Sigmoid colon (tissue), 6 donors: ENCODE measurements at regions not wholly inside any gene's neighbourhood (a gene's known extent, or its start where the extent isn't known, plus 50 kb on each side); places are given as distances from the start of the nearest gene placed in this dataset.

Source experiments
- DNase-seq: peaks from one replicate; pipeline ENCODE4 v3.0.0-alpha.2; 2019
- H3K27ac ChIP-seq, 4 donors: fragments of 200-600 bp; sonication (generic); one replicate each; pipeline ENCODE4 v1.5.1; 2016 to 2019; ENCODE audit warnings: mild to moderate bottlenecking in 1 of 4
- H3K27me3 ChIP-seq, 3 donors: fragments of 200-600 bp; sonication (generic); one replicate each; pipeline ENCODE4 v1.5.1; 2019; ENCODE audit warnings: mild to moderate bottlenecking in 1 of 3
- H3K36me3 ChIP-seq, 4 donors: fragments of 200-600 bp; sonication (generic); one replicate each; pipeline ENCODE4 v1.5.1; 2016 to 2019
- H3K4me1 ChIP-seq, 4 donors: fragments of 200-600 bp; sonication (generic); one replicate each; pipeline ENCODE4 v1.5.1; 2017 to 2019
- H3K4me3 ChIP-seq, 4 donors: fragments of 200-600 bp; sonication (generic); one replicate each; pipeline ENCODE4 v1.5.1; 2017 to 2019; ENCODE audit warnings: mild to moderate bottlenecking in 2 of 4, moderate library complexity in 1 of 4
- H3K9me3 ChIP-seq, 4 donors: fragments of 200-600 bp in 3 of 4; sonication (generic) in 3 of 4; one replicate each; pipeline versions ENCODE4 v1.5.1 to v1.6.1; 2013 to 2019
- CTCF ChIP-seq, 4 experiments: fragments of 450-650 bp in 3 of 4; fragments of 200-600 bp in 1 of 4; IDR thresholded peaks; one replicate each; pipeline ENCODE4 v1.5.1; 2016 to 2019; ENCODE audit warnings: antibody characterized with exemption in 4 of 4, mild to moderate bottlenecking in 3 of 4, moderate library complexity in 2 of 4
- EP300 ChIP-seq, 4 donors: sonication (generic); formaldehyde crosslinking; IDR thresholded peaks; one replicate each; pipeline ENCODE4 v1.6.1; 2017; ENCODE audit warnings: antibody characterized with exemption in 4 of 4
- POLR2A ChIP-seq, 2 donors: fragments of 450-650 bp; IDR thresholded peaks; one replicate each; pipeline ENCODE4 v1.6.1; 2016; ENCODE audit warnings: antibody characterized with exemption in 2 of 2, mild to moderate bottlenecking in 2 of 2, moderate library complexity in 2 of 2
- POLR2AphosphoS5 ChIP-seq, 4 donors: sonication (generic); formaldehyde crosslinking; IDR thresholded peaks; one replicate each; pipeline ENCODE4 v1.6.1; 2017; ENCODE audit warnings: antibody characterized with exemption in 4 of 4
- WGBS, 2 donors: extraction: QIAGEN DNeasy Blood & Tissue Kit; methylation state at CpG; one replicate each; pipeline ENCODE4 v1.1.7; 2013; 5-methylcytosine and 5-hydroxymethylcytosine counted together
- intact Hi-C: fragments of 100-400 bp; cut with DNase I; formaldehyde crosslinking; loops from one replicate; pipeline ENCODE4 v1.15.1; 2023
- donor health status: healthy with polysubstance abuse.
- donor health status: healthy.

DNA sequence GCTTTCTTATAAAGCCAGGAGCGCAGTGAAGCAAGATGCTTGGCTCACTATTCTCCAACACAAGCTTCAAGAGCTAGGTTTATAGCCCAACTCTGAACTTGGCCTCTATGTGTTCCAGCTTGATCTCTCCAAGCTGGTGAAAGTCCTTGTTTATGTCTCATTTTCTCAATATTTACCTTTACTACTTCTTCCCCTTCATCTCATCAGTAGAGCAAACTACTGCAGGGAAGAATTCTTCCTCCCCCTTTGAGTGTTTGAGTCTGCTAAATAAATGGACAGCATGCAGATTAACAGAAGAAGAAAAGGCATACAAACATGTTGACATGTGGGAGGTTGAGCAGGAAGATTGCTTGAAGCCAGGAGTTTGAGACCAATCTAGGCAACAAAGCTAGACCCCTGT, 460.7 kb downstream of the ZNF608 start:
- intact Hi-C loops = no loop called here
- no peak for DNase-seq
- H3K4me1 ChIP-seq = peaks cover 0 to 37% (median 23%) of the 10 kb centered on the region in 4 donors
- H3K27me3 ChIP-seq = no peaks in the 10 kb centered on the region
- TF ChIP-seq CTCF (IDR thresholded peaks at IDR 0.05) (no peak), EP300 (IDR thresholded peaks at IDR 0.05) (no peak), POLR2A (IDR thresholded peaks at IDR 0.05) (no peak), POLR2AphosphoS5 (IDR thresholded peaks at IDR 0.05) (no peak)
- H3K9me3 ChIP-seq = no peaks in the 10 kb centered on the region
- WGBS, 2 donors = 71 to 81% methylated on average over 1 of the region's 1 CpG
- H3K36me3 ChIP-seq = no peaks in the 10 kb centered on the region
- no peak overlapping the region for H3K27ac ChIP-seq
- no peak overlapping the region for H3K4me3 ChIP-seq

- no peak overlapping the region for H3K27ac ChIP-seq
- intact Hi-C loops = no loop called here
- H3K9me3 ChIP-seq = no peaks in the 10 kb centered on the region
- no peaks in the 10 kb centered on the region for H3K36me3 ChIP-seq
- H3K4me3 ChIP-seq = no peak overlapping the region
- no peak for DNase-seq
- TF ChIP-seq POLR2A (IDR thresholded peaks at IDR 0.05) (no peak), POLR2AphosphoS5 (IDR thresholded peaks at IDR 0.05) (no peak), EP300 (IDR thresholded peaks at IDR 0.05) (no peak), CTCF (IDR thresholded peaks at IDR 0.05) (no peak)
- peaks cover 0 to 33% (median 19%) of the 10 kb centered on the region in 4 donors for H3K4me1 ChIP-seq
- no peaks in the 10 kb centered on the region for H3K27me3 ChIP-seq
- 50 to 69% methylated on average over 4 of the region's 4 CpGs for WGBS, 2 donors
These were observed 461.4 kb downstream of the ZNF608 start for GRCh38 chr5:124285071-124285470.

DNA sequence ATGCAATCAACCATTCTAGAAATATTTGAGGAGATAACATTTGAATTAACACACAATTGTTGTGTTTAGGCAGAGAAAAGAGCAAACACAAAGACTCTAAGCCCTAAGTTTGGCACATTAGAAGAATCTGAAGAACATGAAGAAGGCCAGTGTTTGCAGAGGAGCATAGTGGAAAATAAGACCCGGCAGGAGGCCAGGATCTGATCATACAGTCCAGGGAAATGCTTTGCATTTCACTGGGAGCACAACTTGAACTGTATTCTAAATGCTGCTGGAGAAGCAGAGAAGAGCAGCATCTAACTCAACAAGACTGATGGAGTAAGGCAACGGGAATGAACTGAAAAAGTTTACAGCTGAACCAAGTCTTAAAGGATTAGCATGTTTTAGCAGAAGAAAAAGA, 463.4 kb downstream of the ZNF608 start:
- DNase-seq = no peak
- Histone ChIP-seq H3K4me1 (peaks cover 0 to 21% (median 4%) of the 10 kb centered on the region in 4 donors), H3K27ac (no peak overlapping the region), H3K4me3 (no peak overlapping the region), H3K9me3 (no peaks in the 10 kb centered on the region), H3K27me3 (no peaks in the 10 kb centered on the region), H3K36me3 (no peaks in the 10 kb centered on the region)
- intact Hi-C loops = no loop called here
- no peak for TF ChIP-seq CTCF (IDR thresholded peaks at IDR 0.05)
- TF ChIP-seq POLR2A (IDR thresholded peaks at IDR 0.05) = no peak
- no peak for TF ChIP-seq EP300 (IDR thresholded peaks at IDR 0.05)
- TF ChIP-seq POLR2AphosphoS5 (IDR thresholded peaks at IDR 0.05) = no peak
- 56 to 61% methylated on average over 2 of the region's 2 CpGs for WGBS, 2 donors

- no peaks in the 10 kb centered on the region for H3K27me3 ChIP-seq
- no peak for TF ChIP-seq EP300 (IDR thresholded peaks at IDR 0.05)
- TF ChIP-seq POLR2AphosphoS5 (IDR thresholded peaks at IDR 0.05) = no peak
- no peak for TF ChIP-seq CTCF (IDR thresholded peaks at IDR 0.05)
- H3K4me3 ChIP-seq = no peak overlapping the region
- H3K36me3 ChIP-seq = no peaks in the 10 kb centered on the region
- 91 to 94% methylated on average over 4 of the region's 4 CpGs for WGBS, 2 donors
- intact Hi-C loops = no loop called here
- H3K9me3 ChIP-seq = no peaks in the 10 kb centered on the region
- no peak for DNase-seq
- H3K27ac ChIP-seq = no peak overlapping the region
- H3K4me1 ChIP-seq = peaks cover 0 to 15% (median 4%) of the 10 kb centered on the region in 4 donors
These were observed 466.4 kb downstream of the ZNF608 start for GRCh38 chr5:124280079-124280478.

DNA sequence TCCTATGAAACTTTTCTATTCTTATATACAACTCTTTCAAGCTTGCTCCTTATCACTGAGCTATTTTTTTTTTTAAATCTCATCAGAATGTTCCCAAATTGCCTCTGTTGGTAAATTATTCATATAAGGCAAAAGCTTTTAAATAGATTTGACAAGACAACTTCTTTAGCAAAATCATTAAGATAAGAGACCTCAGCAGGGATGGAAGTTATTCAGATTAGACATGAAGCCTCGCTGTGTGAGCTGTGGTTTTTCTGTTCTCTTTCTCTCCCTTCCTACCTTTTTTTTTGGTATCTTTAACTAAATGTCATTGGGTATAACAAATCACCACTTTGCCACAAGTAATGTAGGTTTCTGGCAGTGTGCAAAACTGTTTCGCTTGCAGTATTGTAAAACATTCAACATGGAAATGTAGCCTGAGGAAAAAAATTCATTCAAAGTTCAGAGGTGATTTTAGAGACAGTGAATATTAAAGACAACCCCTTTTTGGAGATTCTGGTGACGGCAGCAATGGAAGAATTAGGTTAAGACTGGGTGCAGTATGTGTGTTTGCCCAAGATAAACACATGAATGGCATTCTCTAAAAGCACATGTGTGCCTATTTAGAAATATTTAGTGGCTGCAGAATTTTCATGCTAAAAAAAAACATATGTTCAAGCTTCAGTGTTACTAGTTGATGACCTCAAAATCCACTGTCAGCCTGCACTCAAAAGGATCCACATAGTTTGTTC, 467.1 kb downstream of the ZNF608 start:
- Histone ChIP-seq H3K36me3 (no peaks in the 10 kb centered on the region), H3K9me3 (no peaks in the 10 kb centered on the region), H3K4me3 (no peak overlapping the region), H3K27me3 (no peaks in the 10 kb centered on the region), H3K4me1 (peaks cover 0 to 12% (median 4%) of the 10 kb centered on the region in 4 donors), H3K27ac (no peak overlapping the region)
- intact Hi-C loops = no loop called here
- DNase-seq = no peak
- WGBS, 2 donors = 70 to 72% methylated on average over 3 of the region's 3 CpGs
- TF ChIP-seq EP300 (IDR thresholded peaks at IDR 0.05) (no peak), POLR2AphosphoS5 (IDR thresholded peaks at IDR 0.05) (no peak), CTCF (IDR thresholded peaks at IDR 0.05) (no peak), POLR2A (IDR thresholded peaks at IDR 0.05) (no peak)
